ENCODE measurements at regions not wholly inside any gene's neighbourhood (a gene's known extent, or its start where the extent isn't known, plus 50 kb on each side); places are given as distances from the start of the nearest gene placed in this dataset.
A peak's percentile ranks its signal among the peaks of the same experiment; 100 is the strongest.

GRCh38 chr2:736939-737338 is 59.7 kb upstream of the TMEM18 start:
- DNase-seq (ENCODE audit: extremely low spot score, insufficient read length, low read depth) (no peak), FAIRE-seq (no peak)

GRCh38 chr2:735670-736218 is 58.5 kb upstream of the TMEM18 start:
- DNase-seq (ENCODE audit: extremely low spot score, insufficient read length, low read depth), result no peak

GRCh38 chr2:734496-734895 is 57.3 kb upstream of the TMEM18 start:
- no peak for DNase-seq (ENCODE audit: extremely low spot score, insufficient read length, low read depth)
- no peak for FAIRE-seq

More at GRCh38 chr2:735670-736218, 58.5 kb upstream of the TMEM18 start:
- FAIRE-seq, result no peak

- DNase-seq (ENCODE audit: extremely low spot score, insufficient read length, low read depth) (no peak), FAIRE-seq (no peak)
Observed at GRCh38 chr2:733495-733894, 56.3 kb upstream of the TMEM18 start.

GRCh38 chr2:733001-733400 is 55.8 kb upstream of the TMEM18 start:
- FAIRE-seq, result no peak

GRCh38 chr2:731711-732110 is 54.5 kb upstream of the TMEM18 start:
- DNase-seq (ENCODE audit: extremely low spot score, insufficient read length, low read depth), result no peak
- no peak for FAIRE-seq

More at GRCh38 chr2:733001-733400, 55.8 kb upstream of the TMEM18 start:
- DNase-seq (ENCODE audit: extremely low spot score, insufficient read length, low read depth), result no peak

- DNase-seq (ENCODE audit: extremely low spot score, insufficient read length, low read depth), result no peak
- FAIRE-seq, result no peak
Observed at GRCh38 chr2:729376-729861, 52.2 kb upstream of the TMEM18 start.

GRCh38 chr2:728165-728564 is 51.0 kb upstream of the TMEM18 start:
- FAIRE-seq, result no peak
- no peak for DNase-seq (ENCODE audit: extremely low spot score, insufficient read length, low read depth)

- DNase-seq (ENCODE audit: extremely low spot score, insufficient read length, low read depth) (peak; percentile 23), FAIRE-seq (peak; percentile 90)
Observed at GRCh38 chr2:727071-727470, 49.9 kb upstream of the TMEM18 start.

Measured in GM18507 (cell line).